ENCODE measurements at regions not wholly inside any gene's neighbourhood (a gene's known extent, or its start where the extent isn't known, plus 50 kb on each side); places are given as distances from the start of the nearest gene placed in this dataset.

DNA sequence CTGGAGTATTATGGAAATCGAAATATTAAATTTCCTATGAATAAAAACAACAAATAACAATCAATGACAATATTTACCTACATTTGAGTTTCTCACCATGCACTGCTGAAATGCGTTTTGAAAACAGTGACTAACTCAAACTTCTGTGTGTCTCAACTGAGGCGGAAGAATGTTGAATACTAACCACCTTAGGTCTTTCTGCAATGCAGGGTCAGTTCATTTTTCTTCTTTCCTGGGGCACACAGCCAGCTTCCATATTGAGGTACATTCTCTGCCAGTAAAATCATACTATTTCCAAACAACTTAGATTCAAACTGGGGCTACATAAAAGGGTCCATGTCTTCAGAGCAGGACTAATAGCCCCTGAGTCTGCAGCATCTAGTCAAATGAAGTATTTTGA, 310.1 kb downstream of the UTRN start:
- TF ChIP-seq, protein P1, sequence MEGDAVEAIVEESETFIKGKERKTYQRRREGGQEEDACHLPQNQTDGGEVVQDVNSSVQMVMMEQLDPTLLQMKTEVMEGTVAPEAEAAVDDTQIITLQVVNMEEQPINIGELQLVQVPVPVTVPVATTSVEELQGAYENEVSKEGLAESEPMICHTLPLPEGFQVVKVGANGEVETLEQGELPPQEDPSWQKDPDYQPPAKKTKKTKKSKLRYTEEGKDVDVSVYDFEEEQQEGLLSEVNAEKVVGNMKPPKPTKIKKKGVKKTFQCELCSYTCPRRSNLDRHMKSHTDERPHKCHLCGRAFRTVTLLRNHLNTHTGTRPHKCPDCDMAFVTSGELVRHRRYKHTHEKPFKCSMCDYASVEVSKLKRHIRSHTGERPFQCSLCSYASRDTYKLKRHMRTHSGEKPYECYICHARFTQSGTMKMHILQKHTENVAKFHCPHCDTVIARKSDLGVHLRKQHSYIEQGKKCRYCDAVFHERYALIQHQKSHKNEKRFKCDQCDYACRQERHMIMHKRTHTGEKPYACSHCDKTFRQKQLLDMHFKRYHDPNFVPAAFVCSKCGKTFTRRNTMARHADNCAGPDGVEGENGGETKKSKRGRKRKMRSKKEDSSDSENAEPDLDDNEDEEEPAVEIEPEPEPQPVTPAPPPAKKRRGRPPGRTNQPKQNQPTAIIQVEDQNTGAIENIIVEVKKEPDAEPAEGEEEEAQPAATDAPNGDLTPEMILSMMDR (IDR thresholded peaks at IDR 0.05) = no peak
- no peaks in the 10 kb centered on the region for H3K27me3 ChIP-seq
- DNase-seq (ENCODE audit: low spot score) = no peak
- H3K27ac ChIP-seq = no peak overlapping the region
- no peaks in the 10 kb centered on the region for H3K9me3 ChIP-seq
- no peak overlapping the region for H3K4me3 ChIP-seq
- H3K36me3 ChIP-seq = no peaks in the 10 kb centered on the region
- H3K4me1 ChIP-seq = no peaks in the 10 kb centered on the region

DNA sequence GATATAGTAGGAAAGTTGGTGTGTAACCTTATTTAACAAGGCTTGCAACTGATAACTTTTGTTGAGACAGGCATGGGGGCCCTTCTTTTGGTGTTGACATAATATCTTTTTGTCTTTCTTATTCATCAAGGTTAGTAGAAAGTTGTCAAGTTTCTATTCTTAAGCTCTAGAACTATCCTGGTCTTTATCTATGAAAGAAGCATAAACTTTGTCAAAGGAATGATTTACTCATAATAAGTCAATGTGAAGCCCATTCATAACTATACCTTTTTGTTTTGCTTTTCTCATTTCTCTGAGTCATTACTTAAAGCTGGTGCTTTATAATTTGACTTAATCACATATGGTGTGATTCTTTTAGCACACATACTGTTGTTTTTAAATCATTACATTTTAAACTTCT, 312.4 kb downstream of the UTRN start:
- Histone ChIP-seq H3K27ac (no peak overlapping the region), H3K4me3 (no peak overlapping the region), H3K36me3 (no peaks in the 10 kb centered on the region), H3K4me1 (no peaks in the 10 kb centered on the region), H3K27me3 (no peaks in the 10 kb centered on the region), H3K9me3 (peaks cover 0 to 9% of the 10 kb centered on the region in 2 donors)
- TF ChIP-seq, protein P1 (IDR thresholded peaks at IDR 0.05) = no peak
- DNase-seq (ENCODE audit: low spot score) = no peak

DNA sequence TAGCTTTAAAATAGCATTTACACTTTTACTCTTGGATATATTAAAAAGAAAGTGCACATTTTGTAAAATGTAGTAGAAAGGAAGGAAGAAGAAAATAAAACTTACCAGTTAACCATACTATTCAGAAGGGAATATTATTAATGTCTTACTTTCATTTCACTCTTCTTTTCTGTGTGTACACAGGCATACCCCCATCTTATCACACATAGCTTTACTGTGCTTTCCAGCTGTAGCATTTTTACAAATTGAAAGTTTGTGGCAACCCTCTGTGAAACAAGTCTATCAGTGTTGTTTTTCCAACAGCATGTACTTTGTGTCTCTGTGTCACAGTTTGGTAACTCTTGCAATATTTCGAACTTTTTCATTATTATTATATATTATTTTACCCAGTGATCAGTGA, 314.5 kb downstream of the UTRN start:
- H3K9me3 ChIP-seq = peaks cover 0 to 9% of the 10 kb centered on the region in 2 donors
- DNase-seq (ENCODE audit: low spot score) = no peak
- H3K4me3 ChIP-seq = no peak overlapping the region
- no peaks in the 10 kb centered on the region for H3K4me1 ChIP-seq
- no peak overlapping the region for H3K27ac ChIP-seq
- H3K27me3 ChIP-seq = no peaks in the 10 kb centered on the region
- H3K36me3 ChIP-seq = no peaks in the 10 kb centered on the region
- TF ChIP-seq, protein P1 (IDR thresholded peaks at IDR 0.05) = no peak

DNA sequence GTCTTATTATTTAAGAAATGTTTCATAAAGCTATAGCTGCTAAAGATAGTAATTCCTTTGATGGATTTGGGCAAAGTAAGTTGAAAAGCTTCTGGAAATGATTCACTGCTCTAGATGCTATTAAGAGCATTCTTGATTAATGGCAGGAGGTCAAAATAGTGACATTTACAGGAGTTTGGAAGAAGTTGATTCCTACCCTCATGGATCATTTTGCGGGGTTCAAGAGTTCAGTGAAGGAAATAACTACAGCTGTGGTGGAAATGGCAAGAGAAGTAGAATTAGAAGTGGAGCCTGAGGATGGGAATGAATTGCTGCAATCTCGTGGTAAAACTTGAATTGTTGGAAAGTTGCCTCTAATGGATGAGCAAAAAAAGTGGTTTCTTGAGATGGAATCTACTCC, 316.1 kb downstream of the UTRN start:
- no peaks in the 10 kb centered on the region for H3K4me1 ChIP-seq
- H3K9me3 ChIP-seq = peaks cover 0 to 9% of the 10 kb centered on the region in 2 donors
- no peak overlapping the region for H3K4me3 ChIP-seq
- H3K27ac ChIP-seq = no peak overlapping the region
- no peak for DNase-seq (ENCODE audit: low spot score)
- TF ChIP-seq, protein P1 (IDR thresholded peaks at IDR 0.05) = no peak
- no peaks in the 10 kb centered on the region for H3K27me3 ChIP-seq
- H3K36me3 ChIP-seq = no peaks in the 10 kb centered on the region

DNA sequence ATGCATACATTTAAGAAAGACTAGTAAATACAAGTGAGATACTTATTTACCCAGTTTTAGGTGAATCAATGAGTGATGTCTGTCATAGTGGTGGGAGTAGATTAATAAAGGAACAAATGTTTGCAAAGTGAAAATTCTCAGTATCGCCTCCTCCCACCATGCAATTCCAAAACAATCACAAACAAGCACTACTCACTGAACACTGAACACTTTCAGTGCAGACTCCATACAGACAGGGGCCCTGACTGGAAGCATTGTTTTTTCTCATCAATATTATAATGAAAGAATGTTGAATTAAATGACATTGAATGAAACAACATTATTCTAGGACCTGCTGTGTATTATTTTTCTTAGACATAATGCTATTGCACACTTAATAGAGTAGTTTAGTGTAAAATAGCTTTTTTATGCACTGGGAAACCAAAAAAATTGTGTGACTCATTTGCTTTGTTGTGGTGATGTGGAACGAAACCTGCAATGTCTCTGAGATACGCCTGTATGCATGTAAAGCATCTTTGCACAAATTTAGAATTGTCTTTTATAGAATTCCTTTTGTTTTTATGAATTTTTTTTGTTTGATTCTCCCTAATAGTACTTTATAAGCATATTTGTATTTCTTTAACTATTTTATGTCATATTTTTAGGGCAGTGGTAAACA, 317.5 kb downstream of the UTRN start:
- DNase-seq (ENCODE audit: low spot score) = no peak
- Histone ChIP-seq H3K9me3 (peaks cover 0 to 9% of the 10 kb centered on the region in 2 donors), H3K27me3 (no peaks in the 10 kb centered on the region), H3K4me1 (no peaks in the 10 kb centered on the region), H3K27ac (no peak overlapping the region), H3K36me3 (no peaks in the 10 kb centered on the region), H3K4me3 (no peak overlapping the region)
- TF ChIP-seq, protein P1 (IDR thresholded peaks at IDR 0.05) = no peak

DNA sequence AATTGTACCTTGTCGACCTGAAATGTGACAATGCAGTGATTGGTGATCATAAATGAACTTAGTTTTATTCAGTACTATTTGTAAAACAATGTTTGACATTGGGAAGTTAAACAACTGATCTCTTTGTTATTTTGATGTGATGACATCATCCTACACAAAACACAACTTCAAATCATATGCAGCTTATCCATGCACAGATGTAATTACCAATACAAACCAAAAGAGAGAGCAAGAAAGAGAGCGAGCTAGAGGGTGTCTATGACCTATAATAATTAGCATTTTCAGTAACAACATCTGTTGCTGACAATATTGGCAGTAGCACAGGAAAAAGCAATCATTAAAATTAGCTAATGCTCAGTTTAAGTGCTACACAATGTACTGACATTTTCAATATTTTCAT, 320.9 kb downstream of the UTRN start:
- no peaks in the 10 kb centered on the region for H3K4me1 ChIP-seq
- H3K4me3 ChIP-seq = no peak overlapping the region
- H3K27ac ChIP-seq = no peak overlapping the region
- TF ChIP-seq, protein P1 (IDR thresholded peaks at IDR 0.05) = no peak
- no peaks in the 10 kb centered on the region for H3K27me3 ChIP-seq
- DNase-seq (ENCODE audit: low spot score) = no peak
- H3K9me3 ChIP-seq = peaks cover 0 to 1% of the 10 kb centered on the region in 2 donors
- no peaks in the 10 kb centered on the region for H3K36me3 ChIP-seq
